Gastrocnemius medialis (tissue), 4 donors: ENCODE measurements at regions not wholly inside any gene's neighbourhood (a gene's known extent, or its start where the extent isn't known, plus 50 kb on each side); places are given as distances from the start of the nearest gene placed in this dataset.

ENCODE experiments used
- CTCF ChIP-seq, 5 experiments: fragments of 450-650 bp in 3 of 5; fragments of 200-600 bp in 2 of 5; sonication (generic) in 2 of 5; IDR thresholded peaks in 4 of 5; conservative IDR thresholded peaks in 1 of 5; 1 replicate in 4 of 5; 2 replicates in 1 of 5; pipeline ENCODE4 v1.5.1; 2016 to 2019; ENCODE audit warnings: antibody characterized with exemption in 5 of 5, mild to moderate bottlenecking in 3 of 5, moderate library complexity in 3 of 5
- POLR2A ChIP-seq, 2 donors: fragments of 450-650 bp; IDR thresholded peaks; one replicate each; pipeline ENCODE4 v1.6.1; 2017; ENCODE audit warnings: antibody characterized with exemption in 2 of 2, mild to moderate bottlenecking in 2 of 2, moderate library complexity in 2 of 2

- TF ChIP-seq CTCF (IDR thresholded peaks at IDR 0.05 in 4 of 5, conservative IDR thresholded peaks at IDR 0.05 in 1 of 5), result no peak
- no peak for TF ChIP-seq POLR2A (IDR thresholded peaks at IDR 0.05)
Measured at GRCh38 chr13:91264484-91264883, 83.0 kb upstream of the MIR17HG start.
